ENCODE measurements at regions not wholly inside any gene's neighbourhood (a gene's known extent, or its start where the extent isn't known, plus 50 kb on each side); places are given as distances from the start of the nearest gene placed in this dataset.

DNA sequence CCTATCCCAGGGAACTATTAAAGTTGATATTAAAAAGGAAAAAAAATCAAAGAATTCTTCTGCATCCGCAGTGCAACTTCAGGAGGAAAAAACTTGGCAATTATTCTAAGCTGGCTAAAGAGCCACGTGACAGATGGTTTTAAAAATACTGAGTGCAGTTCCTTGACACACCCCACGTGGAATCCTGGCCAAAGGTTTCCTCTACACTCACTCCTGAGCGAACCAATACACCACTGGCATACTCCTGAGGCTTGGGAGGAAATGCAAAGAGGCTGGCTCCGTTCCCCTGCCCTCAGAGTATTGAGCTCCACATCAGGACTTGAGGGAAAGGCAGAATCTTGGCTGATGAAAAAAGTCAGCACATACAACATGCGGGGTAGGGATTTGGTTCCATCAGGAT lies 133.8 kb upstream of the ATP6AP2 start:
- Mint-ChIP-seq H3K27ac (no peak overlapping the region), H3K4me3 (no peak overlapping the region), H3K4me1 (no peaks in the 10 kb centered on the region), H3K27me3 (no peaks in the 10 kb centered on the region), H3K9me3 (no peaks in the 10 kb centered on the region)
- ATAC-seq (no peak), DNase-seq (no peak)

DNA sequence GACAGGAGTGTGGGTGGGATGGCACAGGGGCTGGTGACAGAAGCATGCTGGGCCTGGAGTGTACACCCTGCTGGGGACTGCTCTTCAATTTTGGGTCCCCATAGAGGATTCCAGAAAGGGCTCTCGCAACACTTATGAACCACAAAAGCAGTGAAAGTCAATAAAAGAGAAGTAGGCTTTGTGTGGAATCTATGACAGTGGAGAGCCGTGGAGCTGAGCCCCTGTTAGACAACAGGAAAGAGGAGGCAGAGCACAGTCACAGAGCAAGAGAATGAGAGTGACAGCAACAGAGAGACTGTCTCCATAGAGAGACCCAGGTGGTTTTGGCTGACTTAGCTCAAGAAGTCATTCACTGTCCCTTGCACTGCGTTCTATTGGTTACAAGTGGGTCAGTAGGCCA lies 135.1 kb upstream of the ATP6AP2 start:
- H3K4me1 Mint-ChIP-seq: no peaks in the 10 kb centered on the region
- no peak for DNase-seq

DNA sequence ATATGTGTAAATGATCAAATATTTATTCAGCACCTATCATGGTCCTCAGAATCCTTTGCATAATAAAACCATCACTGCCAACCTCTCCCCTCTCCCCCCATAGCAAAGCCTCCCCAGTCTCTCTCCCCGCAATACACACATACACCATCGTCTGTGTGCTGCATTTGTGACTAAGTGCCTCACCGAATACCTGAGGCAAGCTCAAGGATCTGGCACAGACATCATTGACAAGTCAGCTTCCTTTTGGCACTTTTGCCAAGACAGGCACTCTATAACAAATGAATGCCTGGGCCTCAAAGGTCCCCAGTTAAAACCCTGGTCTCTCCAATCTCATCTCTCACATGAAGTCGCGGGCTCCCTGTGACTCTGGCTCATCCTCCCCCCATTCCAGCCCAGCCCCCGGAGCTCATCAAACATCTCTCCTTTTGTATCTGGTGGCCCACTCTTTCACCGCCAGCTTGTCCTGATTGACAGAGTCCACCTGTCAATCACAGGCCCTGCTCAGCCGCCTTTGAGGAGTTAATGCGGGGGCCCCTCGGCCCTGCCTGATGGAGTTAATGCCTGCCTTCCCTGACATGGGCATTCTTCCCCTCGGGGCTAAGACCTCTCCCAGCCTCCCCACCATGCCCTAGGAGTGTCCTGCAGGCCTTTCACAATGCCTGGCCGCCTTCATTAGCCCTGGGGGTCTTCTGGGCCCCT lies 135.8 kb upstream of the ATP6AP2 start:
- Mint-ChIP-seq H3K9me3 (no peaks in the 10 kb centered on the region), H3K4me1 (no peaks in the 10 kb centered on the region), H3K27ac (peak overlapping the region in 1 of 2 donors; percentile 50), H3K4me3 (no peak overlapping the region), H3K27me3 (no peaks in the 10 kb centered on the region)
- ATAC-seq (no peak), DNase-seq (no peak)

More for the DNA sequence above, 135.1 kb upstream of the ATP6AP2 start:
- no peak for ATAC-seq
- H3K27me3 Mint-ChIP-seq: no peaks in the 10 kb centered on the region
- H3K9me3 Mint-ChIP-seq: no peaks in the 10 kb centered on the region
- H3K27ac Mint-ChIP-seq: peak overlapping the region in 1 of 2 donors; percentile 34
- H3K4me3 Mint-ChIP-seq: no peak overlapping the region

DNA sequence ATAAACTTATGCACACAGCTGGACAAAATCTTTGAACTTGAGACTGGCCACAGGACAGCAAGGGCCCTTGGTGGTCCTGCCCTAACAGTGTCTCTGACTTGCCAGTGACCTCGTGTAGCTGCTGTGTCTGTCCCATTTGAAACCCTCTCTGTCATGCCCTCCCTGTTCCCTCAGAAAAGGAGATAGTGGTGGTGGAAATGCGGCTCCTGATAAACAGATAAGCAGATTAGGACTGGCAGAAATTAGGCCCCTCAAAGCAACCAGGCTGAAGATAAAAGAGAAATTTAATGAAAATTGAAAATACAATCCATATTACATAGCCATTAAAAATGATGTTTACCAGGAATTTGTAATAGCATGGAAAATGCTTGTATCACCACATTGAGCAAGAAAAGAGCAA lies 136.6 kb upstream of the ATP6AP2 start:
- Mint-ChIP-seq H3K27me3 (no peaks in the 10 kb centered on the region), H3K4me1 (peaks cover 7% of the 10 kb centered on the region), H3K9me3 (no peaks in the 10 kb centered on the region), H3K27ac (no peak overlapping the region), H3K4me3 (no peak overlapping the region)
- no peak for ATAC-seq
- DNase-seq: no peak

DNA sequence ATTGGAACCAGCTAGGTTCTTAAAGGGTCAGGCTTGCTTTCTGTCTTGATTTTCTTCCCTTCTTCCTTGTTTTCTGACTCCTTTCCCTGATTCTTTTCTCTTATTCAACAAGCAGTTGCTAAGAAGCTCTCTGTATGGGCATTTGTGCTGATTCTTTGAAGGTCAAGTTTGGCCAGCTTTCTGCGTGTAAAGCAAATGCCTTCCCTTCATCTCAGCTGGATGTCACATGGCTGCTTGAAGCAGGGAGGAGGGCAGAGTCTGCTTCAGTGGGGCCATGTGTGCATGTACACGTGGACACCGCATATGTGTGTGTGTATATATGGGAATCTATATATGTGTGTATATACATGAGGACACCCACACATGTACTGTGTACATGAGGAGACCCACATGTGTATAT lies 139.9 kb upstream of the ATP6AP2 start:
- DNase-seq: no peak
- Mint-ChIP-seq H3K9me3 (peaks cover 0 to 4% of the 10 kb centered on the region in 2 donors), H3K27ac (peak overlapping the region in 1 of 2 donors; percentile 71), H3K27me3 (no peaks in the 10 kb centered on the region), H3K4me1 (peaks cover 7% of the 10 kb centered on the region), H3K4me3 (no peak overlapping the region)
- no peak for ATAC-seq

DNA sequence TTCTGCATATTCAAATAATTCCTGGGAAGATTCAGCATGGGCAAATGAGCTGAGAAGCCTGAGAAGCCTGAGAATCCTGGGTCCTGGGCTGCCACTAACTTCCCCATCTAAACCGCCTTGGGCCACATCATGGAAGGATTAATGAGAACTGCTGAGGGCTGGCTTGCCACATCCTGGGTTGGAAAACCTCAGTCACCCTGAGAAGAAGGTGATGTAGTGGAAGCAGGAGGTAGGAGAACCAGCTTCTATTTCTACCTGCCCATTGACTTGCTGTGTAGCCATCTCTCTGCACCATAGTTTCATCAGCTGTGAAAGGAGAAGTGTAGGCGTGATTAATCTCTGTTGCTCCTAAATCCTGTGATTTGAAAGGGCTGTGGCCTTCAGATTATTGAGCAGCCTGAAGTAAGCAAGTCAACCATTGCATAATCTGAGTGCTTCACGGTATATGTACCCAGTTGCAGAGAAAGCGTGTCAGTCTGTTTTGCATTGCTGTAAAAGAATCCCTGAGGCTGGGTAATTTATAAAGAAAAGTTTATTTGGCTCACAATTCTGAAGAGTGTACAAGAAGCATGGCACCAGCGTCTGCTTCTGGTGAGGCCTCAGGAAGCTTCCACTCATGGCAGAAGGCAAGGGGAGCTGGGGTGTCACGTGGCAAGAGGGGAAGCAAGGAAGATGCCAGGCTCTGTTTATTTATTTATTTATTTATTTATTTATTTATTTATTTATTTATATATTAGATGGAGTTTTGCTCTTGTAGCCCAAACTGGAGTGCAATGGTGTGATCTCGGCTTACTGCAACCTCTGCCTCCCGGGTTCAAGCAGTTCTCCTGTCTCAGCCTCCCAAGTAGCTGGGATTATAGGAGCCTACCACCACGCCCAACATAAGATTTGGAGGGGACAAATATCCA lies 140.9 kb upstream of the ATP6AP2 start:
- no peak overlapping the region for H3K4me3 Mint-ChIP-seq
- ATAC-seq: peak; percentile 52

DNA sequence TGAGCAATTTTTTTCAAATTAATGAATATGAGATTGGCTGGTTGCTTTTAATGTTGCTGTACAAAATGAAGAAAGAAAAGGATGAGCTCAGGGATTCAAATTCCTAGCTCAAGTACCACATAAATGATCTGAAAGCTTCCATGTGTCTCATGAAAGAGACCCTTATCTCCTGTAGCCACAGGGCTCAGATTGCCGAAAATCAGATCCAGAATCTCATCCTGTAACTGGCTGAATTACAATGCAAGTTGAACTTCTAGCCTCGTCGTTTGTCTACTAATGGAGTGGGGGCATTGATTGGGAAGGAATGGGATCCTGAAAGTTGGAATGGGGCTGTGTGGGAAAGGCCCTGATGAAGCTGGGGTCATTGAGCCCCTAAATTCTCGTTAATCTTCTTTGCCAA lies 143.4 kb upstream of the ATP6AP2 start:
- DNase-seq (no peak), ATAC-seq (no peak)
- H3K9me3 Mint-ChIP-seq: peaks cover 0 to 4% of the 10 kb centered on the region in 2 donors
- H3K4me3 Mint-ChIP-seq: no peak overlapping the region
- H3K4me1 Mint-ChIP-seq: peaks cover 7% of the 10 kb centered on the region
- H3K27ac Mint-ChIP-seq: no peak overlapping the region
- H3K27me3 Mint-ChIP-seq: no peaks in the 10 kb centered on the region

More for the DNA sequence above, 140.9 kb upstream of the ATP6AP2 start:
- Mint-ChIP-seq H3K27ac (no peak overlapping the region), H3K4me1 (peaks cover 7% of the 10 kb centered on the region), H3K9me3 (peaks cover 0 to 4% of the 10 kb centered on the region in 2 donors), H3K27me3 (no peaks in the 10 kb centered on the region)
- peak in 1 of 2 donors; percentile 9 for DNase-seq

DNA sequence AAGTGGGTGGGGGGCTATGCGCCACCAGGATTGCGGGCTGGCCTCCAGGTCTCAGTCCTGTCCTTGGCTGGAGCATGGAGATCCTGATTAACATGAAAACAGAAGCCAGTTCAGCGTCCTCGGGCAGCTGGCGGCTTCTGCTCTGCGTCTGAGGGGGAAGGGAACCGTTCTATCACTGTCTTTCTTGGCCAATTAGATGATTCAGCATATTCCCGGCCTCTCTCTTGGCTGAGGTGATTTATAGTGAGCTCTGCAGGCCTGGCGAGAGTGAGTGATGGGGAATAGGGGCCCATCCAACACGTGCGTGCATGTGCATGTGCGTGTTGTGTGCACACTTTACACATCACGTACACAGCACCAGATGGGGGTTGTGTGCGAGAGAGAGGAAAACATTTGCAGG lies 145.8 kb upstream of the ATP6AP2 start:
- ATAC-seq (no peak), DNase-seq (no peak)
- Mint-ChIP-seq H3K4me3 (no peak overlapping the region), H3K9me3 (peaks cover 0 to 4% of the 10 kb centered on the region in 2 donors), H3K27ac (peak overlapping the region in 1 of 2 donors; percentile 46), H3K4me1 (peaks cover 7% of the 10 kb centered on the region), H3K27me3 (no peaks in the 10 kb centered on the region)

DNA sequence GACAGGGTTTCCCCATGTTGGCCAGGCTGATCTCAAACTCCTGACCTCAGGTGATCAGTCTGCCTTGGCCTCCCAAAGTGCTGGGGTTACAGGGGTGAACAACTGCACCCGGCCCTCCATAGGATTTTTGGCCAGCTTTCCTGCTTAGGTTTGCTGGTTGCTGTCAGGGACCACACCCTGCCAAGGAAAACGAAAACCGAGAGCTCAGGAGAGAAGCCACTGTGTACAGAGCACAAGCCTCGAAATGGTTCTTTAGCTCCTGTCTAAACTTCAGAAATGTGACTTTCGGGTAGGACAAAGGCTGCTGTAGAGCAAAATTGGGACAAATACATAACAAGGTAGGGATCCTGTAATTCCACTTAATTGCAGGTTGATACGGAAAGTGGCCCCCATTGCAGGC lies 146.3 kb upstream of the ATP6AP2 start:
- ATAC-seq (no peak), DNase-seq (no peak)
- Mint-ChIP-seq H3K4me3 (no peak overlapping the region), H3K27ac (peak overlapping the region in 1 of 2 donors; percentile 4), H3K9me3 (peaks cover 0 to 4% of the 10 kb centered on the region in 2 donors), H3K27me3 (no peaks in the 10 kb centered on the region), H3K4me1 (peaks cover 2% of the 10 kb centered on the region)

DNA sequence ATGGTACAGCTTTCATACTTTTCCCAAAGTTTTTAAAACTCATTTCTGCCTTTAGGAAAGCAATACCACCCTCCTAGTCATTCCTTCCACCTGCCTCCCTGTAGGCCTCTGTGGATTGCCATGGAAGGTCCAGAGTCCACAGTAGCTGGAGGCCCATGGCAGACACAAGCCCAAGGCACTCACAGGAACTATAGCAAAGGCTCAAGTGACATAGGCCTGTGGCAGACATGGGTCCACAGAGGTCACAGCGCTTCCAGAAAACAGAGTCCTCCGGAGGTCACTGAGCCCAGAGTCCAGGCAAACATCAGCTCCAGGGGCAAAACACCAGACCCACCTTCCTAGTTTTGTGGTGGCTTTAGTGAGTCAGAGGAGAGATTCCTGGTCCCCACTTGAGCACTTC lies 147.6 kb upstream of the ATP6AP2 start:
- ATAC-seq: no peak
- Mint-ChIP-seq H3K4me3 (no peak overlapping the region), H3K9me3 (peaks cover 0 to 3% of the 10 kb centered on the region in 2 donors), H3K27ac (no peak overlapping the region), H3K4me1 (no peaks in the 10 kb centered on the region), H3K27me3 (no peaks in the 10 kb centered on the region)
- no peak for DNase-seq

DNA sequence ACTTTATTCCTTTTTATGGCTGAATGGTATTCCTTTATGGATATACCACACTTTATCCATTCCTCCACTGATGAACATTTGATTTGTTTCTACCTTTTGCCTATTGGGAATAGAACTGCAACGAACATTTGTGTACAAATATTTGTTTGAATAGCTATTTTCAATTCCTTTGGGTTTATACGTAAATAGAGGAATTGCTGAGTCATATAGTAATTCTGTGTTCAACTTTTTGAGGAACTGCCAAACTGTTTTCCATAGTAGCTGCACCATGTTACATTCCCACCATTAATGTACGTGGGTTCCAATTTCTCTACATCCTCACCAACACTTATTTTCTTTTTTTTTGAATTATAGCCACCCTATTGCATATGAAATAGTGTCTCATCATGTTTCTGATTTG lies 156.5 kb upstream of the ATP6AP2 start:
- DNase-seq: no peak
- H3K27ac Mint-ChIP-seq: no peak overlapping the region
- H3K4me3 Mint-ChIP-seq: no peak overlapping the region
- H3K27me3 Mint-ChIP-seq: no peaks in the 10 kb centered on the region
- no peaks in the 10 kb centered on the region for H3K9me3 Mint-ChIP-seq
- H3K4me1 Mint-ChIP-seq: peaks cover 6% of the 10 kb centered on the region
- ATAC-seq: no peak

DNA sequence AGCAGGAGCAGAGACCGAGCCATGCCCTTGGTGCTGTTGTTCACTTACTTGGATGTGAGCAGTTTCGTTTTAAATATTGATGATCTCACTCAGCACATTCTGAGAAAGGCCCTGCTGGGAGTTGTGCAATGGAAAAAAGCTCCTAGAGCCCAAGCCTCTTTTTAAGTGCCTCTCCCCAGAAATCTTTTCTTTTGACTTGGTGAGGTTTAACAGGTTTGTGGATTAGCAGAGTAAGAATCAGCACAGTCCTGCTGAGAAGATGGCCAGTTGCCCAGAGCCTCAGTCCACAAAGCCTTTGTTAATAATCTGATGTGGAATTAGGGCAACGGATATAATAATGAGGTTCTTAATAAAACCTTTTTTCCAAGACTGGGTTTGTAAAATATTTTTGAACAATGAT lies 157.5 kb upstream of the ATP6AP2 start:
- Mint-ChIP-seq H3K27me3 (no peaks in the 10 kb centered on the region), H3K9me3 (no peaks in the 10 kb centered on the region), H3K27ac (no peak overlapping the region), H3K4me3 (no peak overlapping the region), H3K4me1 (peaks cover 6% of the 10 kb centered on the region)
- DNase-seq (no peak), ATAC-seq (no peak)

DNA sequence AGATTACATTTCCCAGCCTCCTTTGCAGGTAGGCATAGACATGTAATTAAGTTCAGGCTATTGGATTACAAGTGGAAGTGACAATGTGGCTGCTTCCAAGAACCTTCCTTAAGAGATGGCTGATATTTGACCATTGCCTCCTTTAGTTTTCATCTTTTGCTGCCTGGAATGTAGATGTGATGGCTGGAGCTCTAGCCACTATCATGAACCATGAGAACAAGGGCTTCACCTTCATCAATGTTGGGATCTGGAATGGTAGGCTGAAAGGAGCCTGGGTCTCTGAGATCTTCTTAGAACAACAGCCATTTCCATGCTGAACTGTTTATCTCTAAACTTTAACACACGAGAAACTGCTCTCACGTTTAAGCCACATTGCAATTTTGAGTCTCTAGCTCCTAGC lies 158.7 kb upstream of the ATP6AP2 start:
- DNase-seq (no peak), ATAC-seq (no peak)
- H3K4me3 Mint-ChIP-seq: no peak overlapping the region
- H3K27ac Mint-ChIP-seq: no peak overlapping the region
- no peaks in the 10 kb centered on the region for H3K27me3 Mint-ChIP-seq
- no peaks in the 10 kb centered on the region for H3K9me3 Mint-ChIP-seq
- peaks cover 6% of the 10 kb centered on the region for H3K4me1 Mint-ChIP-seq

DNA sequence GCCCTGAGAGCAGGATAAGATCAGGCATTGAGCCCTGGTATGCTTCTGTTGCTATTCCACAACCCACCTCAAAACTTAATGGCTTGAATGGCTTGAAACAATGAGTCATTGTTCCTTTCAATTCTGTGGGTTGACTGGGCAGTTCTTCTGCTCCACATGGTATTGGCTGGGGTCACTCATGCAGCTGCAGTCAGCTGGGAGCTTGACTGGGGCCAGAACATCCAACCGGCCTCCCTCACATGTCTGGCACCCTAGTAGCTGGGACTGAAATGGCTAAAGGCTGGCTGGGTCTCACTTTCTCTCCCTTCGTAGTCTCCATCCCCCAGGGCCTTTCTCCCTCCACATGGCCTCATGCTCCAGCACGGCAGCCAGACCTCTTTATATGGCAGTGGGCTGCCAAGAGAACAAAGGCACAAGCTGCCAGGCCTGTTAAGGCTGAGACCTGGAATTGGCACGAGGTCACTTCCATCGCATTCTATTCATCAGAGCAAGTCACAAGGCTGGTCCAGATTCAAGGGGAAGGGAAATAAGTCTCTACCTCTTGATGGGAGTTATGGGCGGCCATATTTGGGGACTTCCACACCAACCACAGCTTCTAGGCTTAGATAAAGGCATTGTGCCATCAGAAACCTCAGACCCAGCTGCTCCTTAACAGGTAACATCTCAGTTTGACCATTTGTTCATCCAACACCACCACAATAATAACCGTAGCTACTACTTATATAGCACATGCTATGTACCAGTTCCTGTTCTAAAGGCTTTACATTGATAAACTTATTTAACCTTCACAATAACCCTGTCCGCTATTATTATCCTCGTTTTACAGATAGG lies 159.7 kb upstream of the ATP6AP2 start:
- no peak for DNase-seq
- H3K9me3 Mint-ChIP-seq: no peaks in the 10 kb centered on the region
- H3K27ac Mint-ChIP-seq: no peak overlapping the region
- H3K4me1 Mint-ChIP-seq: peaks cover 6% of the 10 kb centered on the region
- no peak overlapping the region for H3K4me3 Mint-ChIP-seq
- no peak for ATAC-seq
- H3K27me3 Mint-ChIP-seq: no peaks in the 10 kb centered on the region

DNA sequence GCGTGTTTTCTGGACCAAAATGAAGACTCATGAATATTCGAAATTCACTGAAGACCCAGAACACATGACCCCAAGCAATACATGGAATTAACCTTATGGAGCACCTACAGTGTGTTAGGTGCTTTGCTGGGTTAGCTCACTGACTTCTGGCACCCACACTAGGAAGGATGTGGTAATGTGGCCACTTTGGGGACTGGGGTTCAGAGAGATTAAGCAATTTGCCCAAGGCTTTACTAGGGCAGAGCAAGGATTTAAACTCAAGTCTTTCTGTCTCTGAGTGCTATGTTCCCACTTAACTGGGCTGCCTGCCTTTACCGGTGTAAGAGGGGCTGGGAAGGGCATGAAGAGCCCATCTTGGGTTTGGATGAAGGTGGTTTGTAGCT lies 162.0 kb upstream of the ATP6AP2 start:
- H3K4me1 Mint-ChIP-seq: peaks cover 6% of the 10 kb centered on the region
- ATAC-seq: peak; percentile 90
- no peak overlapping the region for H3K4me3 Mint-ChIP-seq
- peak; percentile 1 to 24 for DNase-seq
- H3K9me3 Mint-ChIP-seq: no peaks in the 10 kb centered on the region
- no peaks in the 10 kb centered on the region for H3K27me3 Mint-ChIP-seq
- no peak overlapping the region for H3K27ac Mint-ChIP-seq
